ENCODE measurements at regions not wholly inside any gene's neighbourhood (a gene's known extent, or its start where the extent isn't known, plus 50 kb on each side); places are given as distances from the start of the nearest gene placed in this dataset.

GRCh38 chr16:35565626-35566025 is 2106.2 kb downstream of the TP53TG3F start:
- no peaks in the 10 kb centered on the region for H3K27me3 ChIP-seq (ENCODE audit: control insufficient read depth, low read length)
- no peak overlapping the region for H3K4me3 ChIP-seq (ENCODE audit: low read length)
- peaks cover 5% of the 10 kb centered on the region; the same call in 1 of the 2 replicates for H3K9me3 ChIP-seq (ENCODE audit: control insufficient read depth, insufficient read depth, low read length)
- H3K27ac ChIP-seq (ENCODE audit: low read depth, low read length) = no peak overlapping the region
- TF ChIP-seq EZH2phosphoT487 (IDR thresholded peaks at IDR 0.05; ENCODE audit: borderline replicate concordance, low read length) (no peak), CTCF (IDR thresholded peaks at IDR 0.05; ENCODE audit: low read depth, low read length, poor library complexity, severe bottlenecking) (no peak)
- no peaks in the 10 kb centered on the region for H3K36me3 ChIP-seq (ENCODE audit: control insufficient read depth, low read length)
- H3K79me2 ChIP-seq (ENCODE audit: control insufficient read depth, low read length) = no peaks in the 10 kb centered on the region
- H3F3A ChIP-seq (ENCODE audit: control insufficient read depth, insufficient read depth) = no peaks in the 10 kb centered on the region
- no peak overlapping the region for H3K4me2 ChIP-seq (ENCODE audit: low read length)
- H4K20me1 ChIP-seq (ENCODE audit: control insufficient read depth, insufficient read depth, low read depth, low read length) = no peaks in the 10 kb centered on the region
- H3K9me2 ChIP-seq (replicated peaks; ENCODE audit: control insufficient read depth, low read length) = no peaks in the 10 kb centered on the region
- H3K4me1 ChIP-seq (ENCODE audit: control insufficient read depth, low read length) = no peaks in the 10 kb centered on the region

- Histone ChIP-seq H3K79me2 (ENCODE audit: control insufficient read depth, low read length) (no peaks in the 10 kb centered on the region), H4K20me1 (ENCODE audit: control insufficient read depth, insufficient read depth, low read depth, low read length) (no peaks in the 10 kb centered on the region), H3K9me3 (ENCODE audit: control insufficient read depth, insufficient read depth, low read length) (peaks cover 8% of the 10 kb centered on the region; the same call in 1 of the 2 replicates), H3K4me1 (ENCODE audit: control insufficient read depth, low read length) (no peaks in the 10 kb centered on the region), H3K4me2 (ENCODE audit: low read length) (no peak overlapping the region), H3K36me3 (ENCODE audit: control insufficient read depth, low read length) (no peaks in the 10 kb centered on the region), H3K4me3 (ENCODE audit: low read length) (no peak overlapping the region), H3K9me2 (replicated peaks; ENCODE audit: control insufficient read depth, low read length) (no peaks in the 10 kb centered on the region), H3F3A (ENCODE audit: control insufficient read depth, insufficient read depth) (no peaks in the 10 kb centered on the region), H3K27me3 (ENCODE audit: control insufficient read depth, low read length) (no peaks in the 10 kb centered on the region), H3K27ac (ENCODE audit: low read depth, low read length) (no peak overlapping the region)
- no peak for TF ChIP-seq EZH2phosphoT487 (IDR thresholded peaks at IDR 0.05; ENCODE audit: borderline replicate concordance, low read length)
Measured at GRCh38 chr16:35569413-35569812, 2110.0 kb downstream of the TP53TG3F start.

GRCh38 chr16:35570946-35571345 is 2111.5 kb downstream of the TP53TG3F start:
- TF ChIP-seq CTCF (IDR thresholded peaks at IDR 0.05; ENCODE audit: low read depth, low read length, poor library complexity, severe bottlenecking) (no peak), EZH2phosphoT487 (IDR thresholded peaks at IDR 0.05; ENCODE audit: borderline replicate concordance, low read length) (no peak)
- Histone ChIP-seq H3K27me3 (ENCODE audit: control insufficient read depth, low read length) (no peaks in the 10 kb centered on the region), H3K27ac (ENCODE audit: low read depth, low read length) (no peak overlapping the region), H3K79me2 (ENCODE audit: control insufficient read depth, low read length) (no peaks in the 10 kb centered on the region), H3K4me3 (ENCODE audit: low read length) (no peak overlapping the region), H3K36me3 (ENCODE audit: control insufficient read depth, low read length) (no peaks in the 10 kb centered on the region), H3K9me2 (replicated peaks; ENCODE audit: control insufficient read depth, low read length) (no peaks in the 10 kb centered on the region), H4K20me1 (ENCODE audit: control insufficient read depth, insufficient read depth, low read depth, low read length) (no peaks in the 10 kb centered on the region), H3K4me2 (ENCODE audit: low read length) (no peak overlapping the region), H3F3A (ENCODE audit: control insufficient read depth, insufficient read depth) (no peaks in the 10 kb centered on the region), H3K9me3 (ENCODE audit: control insufficient read depth, insufficient read depth, low read length) (peaks cover 17% of the 10 kb centered on the region; the same call in 1 of the 2 replicates), H3K4me1 (ENCODE audit: control insufficient read depth, low read length) (no peaks in the 10 kb centered on the region)

- no peaks in the 10 kb centered on the region for H3F3A ChIP-seq (ENCODE audit: control insufficient read depth, insufficient read depth)
- peaks cover 17% of the 10 kb centered on the region; the same call in 1 of the 2 replicates for H3K9me3 ChIP-seq (ENCODE audit: control insufficient read depth, insufficient read depth, low read length)
- no peak overlapping the region for H3K4me3 ChIP-seq (ENCODE audit: low read length)
- H3K9me2 ChIP-seq (replicated peaks; ENCODE audit: control insufficient read depth, low read length) = no peaks in the 10 kb centered on the region
- no peaks in the 10 kb centered on the region for H4K20me1 ChIP-seq (ENCODE audit: control insufficient read depth, insufficient read depth, low read depth, low read length)
- H3K4me1 ChIP-seq (ENCODE audit: control insufficient read depth, low read length) = no peaks in the 10 kb centered on the region
- no peaks in the 10 kb centered on the region for H3K27me3 ChIP-seq (ENCODE audit: control insufficient read depth, low read length)
- H3K36me3 ChIP-seq (ENCODE audit: control insufficient read depth, low read length) = no peaks in the 10 kb centered on the region
- H3K27ac ChIP-seq (ENCODE audit: low read depth, low read length) = no peak overlapping the region
- no peak for TF ChIP-seq CTCF (IDR thresholded peaks at IDR 0.05; ENCODE audit: low read depth, low read length, poor library complexity, severe bottlenecking)
- no peak for TF ChIP-seq EZH2phosphoT487 (IDR thresholded peaks at IDR 0.05; ENCODE audit: borderline replicate concordance, low read length)
- no peaks in the 10 kb centered on the region for H3K79me2 ChIP-seq (ENCODE audit: control insufficient read depth, low read length)
- no peak overlapping the region for H3K4me2 ChIP-seq (ENCODE audit: low read length)
Measured at GRCh38 chr16:35572186-35572585, 2112.8 kb downstream of the TP53TG3F start.

Measured in DOHH2 (cell line).